ENCODE measurements at regions not wholly inside any gene's neighbourhood (a gene's known extent, or its start where the extent isn't known, plus 50 kb on each side); places are given as distances from the start of the nearest gene placed in this dataset.

GRCh38 chr1:238104752-238105151 lies 214.0 kb upstream of the ZP4 start:
- Histone ChIP-seq H3K79me2 (ENCODE audit: control insufficient read depth, insufficient read depth, low read length) (no peaks in the 10 kb centered on the region), H3K4me2 (ENCODE audit: insufficient read depth, low read length) (no peak overlapping the region), H4K20me1 (replicated peaks; ENCODE audit: control insufficient read depth, extremely low read depth, insufficient read depth, low read length) (no peaks in the 10 kb centered on the region), H2AFZ (ENCODE audit: low read depth, low read length) (no peak overlapping the region), H3K4me3 (replicated peaks in 1 of 3; ENCODE audit: insufficient read depth in 1 of 3, low read depth in 1 of 3, low read length in 3 of 3) (no peak overlapping the region), H3K4me1 (ENCODE audit: control insufficient read depth, extremely low read depth, insufficient read depth, low read length) (no peaks in the 10 kb centered on the region), H3K36me3 (ENCODE audit: control insufficient read depth in 2 of 2, extremely low read depth in 1 of 2, insufficient read depth in 2 of 2, low read length in 2 of 2) (no peaks in the 10 kb centered on the region), H3K27me3 (ENCODE audit: control insufficient read depth in 2 of 2, insufficient read depth in 2 of 2, low read length in 2 of 2) (no peaks in the 10 kb centered on the region), H3K9me3 (replicated peaks; ENCODE audit: control insufficient read depth, insufficient read depth, low read length) (peaks cover 6% of the 10 kb centered on the region), H3K27ac (ENCODE audit: insufficient read depth, low read depth, low read length) (no peak overlapping the region), H3K9me1 (replicated peaks; ENCODE audit: control insufficient read depth, extremely low read depth, insufficient read depth, low read length) (no peaks in the 10 kb centered on the region), H3K9ac (replicated peaks; ENCODE audit: extremely low read depth, insufficient read depth, low read length) (no peak overlapping the region)
- dilution Hi-C loops (cut with MboI; ENCODE audit: extremely low pct_ligation_motif_present, low sequenced_read_pairs) (no loop called here), intact Hi-C loops (cut with micrococcal nuclease) (no loop called here)
- ChIA-PET POLR2A (no interaction called here), CTCF (no interaction called here)
- no peak for TF ChIP-seq FOS (IDR thresholded peaks at IDR 0.05; ENCODE audit: borderline replicate concordance, insufficient read depth, low read length)
- no peak for TF ChIP-seq MYC (IDR thresholded peaks at IDR 0.05; ENCODE audit: low read depth, low read length)
- no TSS peak for BruUV-seq (replicated peaks)
- FAIRE-seq = no peak
- no peak for DNase-seq (ENCODE audit: low read depth, low spot score)

- H3K27ac ChIP-seq (ENCODE audit: insufficient read depth, low read depth, low read length) = no peak overlapping the region
- POLR2A ChIA-PET = no interaction called here
- H3K9ac ChIP-seq (replicated peaks; ENCODE audit: extremely low read depth, insufficient read depth, low read length) = no peak overlapping the region
- no peak overlapping the region for H3K4me2 ChIP-seq (ENCODE audit: insufficient read depth, low read length)
- BruUV-seq (replicated peaks) = no TSS peak
- H4K20me1 ChIP-seq (replicated peaks; ENCODE audit: control insufficient read depth, extremely low read depth, insufficient read depth, low read length) = no peaks in the 10 kb centered on the region
- no peaks in the 10 kb centered on the region for H3K9me1 ChIP-seq (replicated peaks; ENCODE audit: control insufficient read depth, extremely low read depth, insufficient read depth, low read length)
- H3K4me3 ChIP-seq (replicated peaks in 1 of 3; ENCODE audit: insufficient read depth in 1 of 3, low read depth in 1 of 3, low read length in 3 of 3) = no peak overlapping the region
- H3K79me2 ChIP-seq (ENCODE audit: control insufficient read depth, insufficient read depth, low read length) = no peaks in the 10 kb centered on the region
- H2AFZ ChIP-seq (ENCODE audit: low read depth, low read length) = no peak overlapping the region
- H3K4me1 ChIP-seq (ENCODE audit: control insufficient read depth, extremely low read depth, insufficient read depth, low read length) = no peaks in the 10 kb centered on the region
- TF ChIP-seq GATA2 (IDR thresholded peaks at IDR 0.05; ENCODE audit: insufficient read depth, insufficient read length, low read depth, low read length) (no peak), FOS (IDR thresholded peaks at IDR 0.05; ENCODE audit: borderline replicate concordance, insufficient read depth, low read length) (no peak), POLR2A (IDR thresholded peaks at IDR 0.05; ENCODE audit: low read depth, low read length) (no peak), JUN (IDR thresholded peaks at IDR 0.05; ENCODE audit: borderline replicate concordance, insufficient read depth, insufficient read length, low read depth) (no peak), MAX (IDR thresholded peaks at IDR 0.05; ENCODE audit: insufficient read depth, insufficient read length) (no peak), MYC (IDR thresholded peaks at IDR 0.05; ENCODE audit: low read depth, low read length) (no peak)
- intact Hi-C loops (cut with micrococcal nuclease) (no loop called here), dilution Hi-C loops (cut with MboI; ENCODE audit: extremely low pct_ligation_motif_present, low sequenced_read_pairs) (no loop called here)
- CTCF ChIA-PET = no interaction called here
- FAIRE-seq (no peak), DNase-seq (ENCODE audit: low read depth, low spot score) (no peak)
- no peaks in the 10 kb centered on the region for H3K36me3 ChIP-seq (ENCODE audit: control insufficient read depth in 2 of 2, extremely low read depth in 1 of 2, insufficient read depth in 2 of 2, low read length in 2 of 2)
- no peaks in the 10 kb centered on the region for H3K27me3 ChIP-seq (ENCODE audit: control insufficient read depth in 2 of 2, insufficient read depth in 2 of 2, low read length in 2 of 2)
- peaks cover 6% of the 10 kb centered on the region for H3K9me3 ChIP-seq (replicated peaks; ENCODE audit: control insufficient read depth, insufficient read depth, low read length)
These were observed 211.2 kb upstream of the ZP4 start for GRCh38 chr1:238101923-238102322.

All from endothelial cell of umbilical vein (primary cell).